ENCODE measurements at regions not wholly inside any gene's neighbourhood (a gene's known extent, or its start where the extent isn't known, plus 50 kb on each side); places are given as distances from the start of the nearest gene placed in this dataset.

DNA sequence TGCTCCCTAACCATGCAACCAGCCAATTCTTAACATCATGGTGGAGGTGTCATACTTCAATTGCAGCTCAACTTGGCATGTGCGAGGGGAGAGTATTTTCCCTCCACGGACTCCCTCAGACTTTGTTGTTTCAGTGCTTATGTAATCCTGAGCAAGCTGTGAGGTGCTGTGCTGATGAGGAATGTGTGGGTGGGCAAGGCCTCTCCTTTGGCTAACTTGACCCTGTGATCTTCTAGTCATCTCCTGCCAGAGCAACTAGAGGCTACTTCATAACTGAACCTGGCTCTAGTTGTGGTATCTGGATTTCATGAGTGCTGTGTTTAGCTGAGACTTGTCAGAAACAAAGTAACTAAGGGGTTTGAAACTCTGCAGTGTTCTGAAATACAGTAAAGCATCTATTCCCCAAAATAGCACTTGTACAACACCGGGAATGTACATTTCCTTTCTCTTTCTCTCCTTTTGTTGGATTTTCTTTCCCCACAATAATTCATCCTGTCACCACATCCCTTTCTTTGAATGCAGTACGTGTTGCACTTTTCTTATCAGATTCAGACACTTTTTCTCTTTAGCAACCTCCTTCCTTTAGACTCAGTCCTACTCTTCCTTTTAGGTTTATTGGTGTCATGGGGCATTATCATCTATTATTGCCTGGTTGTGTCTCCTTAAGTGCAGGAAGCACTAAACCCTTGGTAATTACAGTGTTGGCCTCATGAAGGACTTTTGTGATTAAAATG is 415.2 kb upstream of the NR3C2 start:
- H3K27ac ChIP-seq: no peak overlapping the region
- no peaks in the 10 kb centered on the region for H3K36me3 ChIP-seq (replicated peaks in 1 of 2)
- no peaks in the 10 kb centered on the region for H3K4me1 ChIP-seq (replicated peaks in 1 of 2)
- DNase-seq: no peak
- TF ChIP-seq, protein P1, sequence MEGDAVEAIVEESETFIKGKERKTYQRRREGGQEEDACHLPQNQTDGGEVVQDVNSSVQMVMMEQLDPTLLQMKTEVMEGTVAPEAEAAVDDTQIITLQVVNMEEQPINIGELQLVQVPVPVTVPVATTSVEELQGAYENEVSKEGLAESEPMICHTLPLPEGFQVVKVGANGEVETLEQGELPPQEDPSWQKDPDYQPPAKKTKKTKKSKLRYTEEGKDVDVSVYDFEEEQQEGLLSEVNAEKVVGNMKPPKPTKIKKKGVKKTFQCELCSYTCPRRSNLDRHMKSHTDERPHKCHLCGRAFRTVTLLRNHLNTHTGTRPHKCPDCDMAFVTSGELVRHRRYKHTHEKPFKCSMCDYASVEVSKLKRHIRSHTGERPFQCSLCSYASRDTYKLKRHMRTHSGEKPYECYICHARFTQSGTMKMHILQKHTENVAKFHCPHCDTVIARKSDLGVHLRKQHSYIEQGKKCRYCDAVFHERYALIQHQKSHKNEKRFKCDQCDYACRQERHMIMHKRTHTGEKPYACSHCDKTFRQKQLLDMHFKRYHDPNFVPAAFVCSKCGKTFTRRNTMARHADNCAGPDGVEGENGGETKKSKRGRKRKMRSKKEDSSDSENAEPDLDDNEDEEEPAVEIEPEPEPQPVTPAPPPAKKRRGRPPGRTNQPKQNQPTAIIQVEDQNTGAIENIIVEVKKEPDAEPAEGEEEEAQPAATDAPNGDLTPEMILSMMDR (IDR thresholded peaks at IDR 0.05): no peak
- TF ChIP-seq POLR2A (IDR thresholded peaks at IDR 0.05): no peak
- no peaks in the 10 kb centered on the region for H3K9me3 ChIP-seq (replicated peaks in 1 of 3)
- no peaks in the 10 kb centered on the region for H3K27me3 ChIP-seq
- 40 to 49% (median 43%) methylated on average over 4 of the region's 4 CpGs for WGBS, 4 donors
- intact Hi-C loops (cut with DNase I): no loop called here
- H3K4me3 ChIP-seq: no peak overlapping the region

DNA sequence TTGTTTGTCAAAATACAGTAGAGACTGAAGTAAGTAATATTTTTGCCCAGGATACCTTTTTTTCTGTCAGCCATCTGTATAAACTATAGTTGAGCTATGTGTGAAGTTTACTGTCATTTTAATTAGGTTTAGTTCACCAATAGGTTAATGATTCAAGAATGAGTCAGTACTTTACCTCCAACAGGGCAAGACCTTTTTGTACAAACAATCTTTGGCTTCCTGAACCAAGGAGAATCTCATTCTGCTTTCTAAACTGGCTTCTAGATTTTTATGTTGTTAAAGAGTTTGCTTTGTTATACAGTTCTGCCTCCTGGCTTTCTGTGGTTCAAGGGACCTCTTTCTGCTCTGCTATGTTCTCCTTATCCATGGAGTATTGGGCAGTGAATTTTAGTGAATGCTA is 412.0 kb upstream of the NR3C2 start:
- H3K27ac ChIP-seq: no peak overlapping the region
- H3K9me3 ChIP-seq (replicated peaks in 1 of 3): no peaks in the 10 kb centered on the region
- intact Hi-C loops (cut with DNase I): no loop called here
- no peaks in the 10 kb centered on the region for H3K36me3 ChIP-seq (replicated peaks in 1 of 2)
- TF ChIP-seq POLR2A (IDR thresholded peaks at IDR 0.05): no peak
- TF ChIP-seq, protein P1 (IDR thresholded peaks at IDR 0.05): no peak
- H3K4me1 ChIP-seq (replicated peaks in 1 of 2): no peaks in the 10 kb centered on the region
- H3K4me3 ChIP-seq: no peak overlapping the region
- no peaks in the 10 kb centered on the region for H3K27me3 ChIP-seq
- DNase-seq: no peak

DNA sequence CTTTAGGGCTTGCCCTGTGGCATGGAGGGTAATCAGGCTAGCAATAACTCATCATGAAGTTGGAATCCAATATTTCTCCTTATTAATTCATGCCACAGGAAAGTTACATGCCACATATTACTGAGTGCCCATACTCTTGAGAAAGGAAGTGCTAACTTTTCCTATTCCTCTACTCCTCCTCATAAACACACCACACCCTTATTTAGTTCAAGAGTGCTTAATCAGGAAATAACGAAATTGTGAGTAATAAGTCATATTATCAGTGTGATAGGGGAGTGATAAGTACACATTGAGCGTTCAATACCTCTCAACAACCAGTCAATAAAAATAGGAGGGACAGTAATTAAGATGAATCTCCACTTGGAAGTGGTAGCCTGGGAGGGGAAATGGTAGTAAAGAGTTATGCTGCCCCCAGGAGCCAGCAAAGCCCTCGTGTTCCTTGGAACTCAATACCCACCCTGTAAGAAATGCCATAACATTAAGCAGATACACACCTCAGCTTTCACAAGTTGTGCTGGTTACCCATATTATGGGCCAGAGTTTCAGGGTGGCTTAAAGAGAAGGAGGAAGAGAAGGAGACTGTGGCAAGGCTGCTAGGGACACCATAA is 410.0 kb upstream of the NR3C2 start:
- intact Hi-C loops (cut with DNase I): no loop called here
- DNase-seq: no peak
- no peaks in the 10 kb centered on the region for H3K36me3 ChIP-seq (replicated peaks in 1 of 2)
- H3K4me3 ChIP-seq: no peak overlapping the region
- H3K27ac ChIP-seq: no peak overlapping the region
- WGBS, 4 donors: 57 to 63% (median 61%) methylated on average over 3 of the region's 3 CpGs
- no peaks in the 10 kb centered on the region for H3K9me3 ChIP-seq (replicated peaks in 1 of 3)
- TF ChIP-seq, protein P1 (IDR thresholded peaks at IDR 0.05): no peak
- no peak for TF ChIP-seq POLR2A (IDR thresholded peaks at IDR 0.05)
- no peaks in the 10 kb centered on the region for H3K4me1 ChIP-seq (replicated peaks in 1 of 2)
- no peaks in the 10 kb centered on the region for H3K27me3 ChIP-seq

DNA sequence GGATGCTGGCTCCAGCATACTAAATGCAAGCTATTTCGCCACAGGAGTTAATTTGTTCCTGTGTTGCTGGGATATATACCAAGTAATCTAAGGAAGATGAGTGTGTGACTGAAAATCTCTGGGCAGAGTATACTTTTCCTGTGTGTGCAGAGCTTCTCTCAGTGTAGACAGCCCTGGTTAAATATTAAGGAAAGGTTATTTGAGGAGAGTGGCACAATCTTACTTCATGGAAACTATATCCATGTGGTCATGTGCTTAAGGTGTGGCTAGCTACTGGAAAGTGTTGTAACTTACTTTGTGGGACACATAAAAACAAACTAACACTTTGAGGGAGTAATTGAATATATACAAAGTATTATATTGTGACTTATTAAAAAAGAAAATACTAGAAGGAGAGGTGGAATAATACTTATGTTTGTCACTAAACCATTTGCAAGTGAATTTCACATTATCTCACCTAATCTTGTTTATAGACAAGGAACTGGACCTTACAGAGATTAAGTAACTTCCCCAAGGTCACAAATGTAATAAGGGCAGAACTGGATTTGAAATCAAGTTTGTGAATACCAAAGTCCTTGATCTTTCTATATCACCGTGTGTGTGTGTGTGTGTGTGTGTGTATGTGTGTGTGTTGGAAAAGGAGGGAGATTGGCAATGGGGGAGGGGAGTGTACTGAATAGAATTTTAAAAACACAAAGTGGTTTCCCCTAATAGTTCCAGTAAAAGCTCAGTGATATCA is 408.2 kb upstream of the NR3C2 start:
- no peaks in the 10 kb centered on the region for H3K9me3 ChIP-seq (replicated peaks in 1 of 3)
- peak in 2 of 7 donors; percentile 11 to 21 for DNase-seq
- no peak for TF ChIP-seq POLR2A (IDR thresholded peaks at IDR 0.05)
- TF ChIP-seq, protein P1 (IDR thresholded peaks at IDR 0.05): no peak
- H3K27me3 ChIP-seq: no peaks in the 10 kb centered on the region
- intact Hi-C loops (cut with DNase I): no loop called here
- H3K27ac ChIP-seq: no peak overlapping the region
- H3K4me1 ChIP-seq (replicated peaks in 1 of 2): no peaks in the 10 kb centered on the region
- H3K4me3 ChIP-seq: no peak overlapping the region
- 46 to 62% (median 59%) methylated on average over 2 of the region's 2 CpGs for WGBS, 4 donors
- no peaks in the 10 kb centered on the region for H3K36me3 ChIP-seq (replicated peaks in 1 of 2)
